CD1c-positive myeloid dendritic cell (primary cell): ENCODE measurements at regions not wholly inside any gene's neighbourhood (a gene's known extent, or its start where the extent isn't known, plus 50 kb on each side); places are given as distances from the start of the nearest gene placed in this dataset.
"Not testable (repeated sequence)": the region's sequence is repeated elsewhere in the genome, so short reads cannot be mapped to it uniquely, and the experiment has no call there.

Experiments
- DNase-seq: peaks from one replicate; pipeline ENCODE4 v3.0.0-alpha.2; 2016; ENCODE audit errors: extremely low spot score

GRCh38 chr13:85603735-85604134 lies 195.5 kb downstream of the SLITRK6 start:
- no peak for DNase-seq

- DNase-seq = no peak
Observed at GRCh38 chr13:85601526-85601925, 197.7 kb downstream of the SLITRK6 start.

- DNase-seq = no peak
Observed at GRCh38 chr13:85597790-85598500, 201.3 kb downstream of the SLITRK6 start.

GRCh38 chr13:85592211-85592610 lies 207.0 kb downstream of the SLITRK6 start:
- no peak for DNase-seq

- no peak for DNase-seq
Observed at GRCh38 chr13:85590231-85590931, 208.8 kb downstream of the SLITRK6 start.

- DNase-seq = no peak
Observed at GRCh38 chr13:85589021-85589420, 210.2 kb downstream of the SLITRK6 start.

- DNase-seq = no peak
Observed at GRCh38 chr13:85588359-85588758, 210.9 kb downstream of the SLITRK6 start.

- no peak for DNase-seq
Observed at GRCh38 chr13:85586856-85587255, 212.4 kb downstream of the SLITRK6 start.

GRCh38 chr13:85586422-85586831 lies 212.8 kb downstream of the SLITRK6 start:
- no peak for DNase-seq

- no peak for DNase-seq
Observed at GRCh38 chr13:85582890-85583289, 216.3 kb downstream of the SLITRK6 start.

GRCh38 chr13:85575110-85575509 lies 224.1 kb downstream of the SLITRK6 start:
- no peak for DNase-seq

- DNase-seq = no peak
Observed at GRCh38 chr13:85567909-85568308, 231.3 kb downstream of the SLITRK6 start.

GRCh38 chr13:85565652-85566051 lies 233.6 kb downstream of the SLITRK6 start:
- no peak for DNase-seq

GRCh38 chr13:85564598-85564997 lies 234.6 kb downstream of the SLITRK6 start:
- no peak for DNase-seq

GRCh38 chr13:85562282-85562681 lies 236.9 kb downstream of the SLITRK6 start:
- DNase-seq = no peak

- no peak for DNase-seq
Observed at GRCh38 chr13:85557691-85558467, 241.3 kb downstream of the SLITRK6 start.

- DNase-seq = no peak
Observed at GRCh38 chr13:85551012-85551411, 248.2 kb downstream of the SLITRK6 start.

GRCh38 chr13:85549819-85550218 lies 249.4 kb downstream of the SLITRK6 start:
- no peak for DNase-seq

- DNase-seq = not testable (repeated sequence)
Observed at GRCh38 chr13:85548845-85549244, 250.4 kb downstream of the SLITRK6 start.

- no peak for DNase-seq
Observed at GRCh38 chr13:85545771-85546170, 253.4 kb downstream of the SLITRK6 start.

- DNase-seq = no peak
Observed at GRCh38 chr13:85544756-85545155, 254.5 kb downstream of the SLITRK6 start.

GRCh38 chr13:85543144-85543543 lies 256.1 kb downstream of the SLITRK6 start:
- no peak for DNase-seq

GRCh38 chr13:85541476-85541875 lies 257.7 kb downstream of the SLITRK6 start:
- no peak for DNase-seq
